ENCODE measurements at regions not wholly inside any gene's neighbourhood (a gene's known extent, or its start where the extent isn't known, plus 50 kb on each side); places are given as distances from the start of the nearest gene placed in this dataset.

- no peak for TF ChIP-seq SUZ12 (IDR thresholded peaks at IDR 0.05; ENCODE audit: extremely low read depth, insufficient read depth, insufficient read length)
- no peak for TF ChIP-seq ZNF274 (IDR thresholded peaks at IDR 0.05; ENCODE audit: low read depth, low read length)
Observed at GRCh38 chrX:147735364-147735763, 176.4 kb upstream of the FMR1 start.

Data from NT2/D1 (cell line).